HG02852 (cell line): ENCODE measurements at regions not wholly inside any gene's neighbourhood (a gene's known extent, or its start where the extent isn't known, plus 50 kb on each side); places are given as distances from the start of the nearest gene placed in this dataset.

Experiments
- ATAC-seq: cut with Tn5 transposase; IDR thresholded peaks from one replicate; pipeline ENCODE4 v1.9.1; 2021; ENCODE audit warnings: mild to moderate bottlenecking, moderate library complexity; ENCODE audit not compliant: unreplicated experiment

DNA sequence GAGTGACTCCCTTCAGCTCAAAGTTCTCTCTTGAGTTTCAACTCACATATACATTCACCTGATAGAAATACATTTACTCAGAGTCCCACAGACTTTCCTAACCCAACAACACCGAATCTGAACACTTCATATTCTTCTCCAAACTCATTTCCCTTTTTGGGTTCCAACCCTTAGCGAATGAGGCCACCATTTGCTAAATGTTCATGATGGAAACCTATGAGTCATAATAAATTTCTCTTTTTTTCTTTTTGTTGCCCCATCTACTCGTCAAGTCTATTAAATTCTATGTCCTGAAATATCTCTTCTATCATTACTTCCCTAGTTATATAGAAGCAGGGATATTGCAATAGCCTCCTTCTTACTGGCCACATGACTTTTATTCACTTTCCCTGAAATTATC lies 100.1 kb downstream of the HLX start:
- no peak for ATAC-seq

GRCh38 chr1:220982686-220983085 lies 103.4 kb downstream of the HLX start:
- no peak for ATAC-seq

- ATAC-seq, result no peak
Observed at GRCh38 chr1:220983877-220984635, 104.8 kb downstream of the HLX start.

GRCh38 chr1:220990427-220991339 lies 111.4 kb downstream of the HLX start:
- no peak for ATAC-seq

- ATAC-seq, result no peak
Observed at GRCh38 chr1:220991506-220991905, 112.3 kb downstream of the HLX start.

DNA sequence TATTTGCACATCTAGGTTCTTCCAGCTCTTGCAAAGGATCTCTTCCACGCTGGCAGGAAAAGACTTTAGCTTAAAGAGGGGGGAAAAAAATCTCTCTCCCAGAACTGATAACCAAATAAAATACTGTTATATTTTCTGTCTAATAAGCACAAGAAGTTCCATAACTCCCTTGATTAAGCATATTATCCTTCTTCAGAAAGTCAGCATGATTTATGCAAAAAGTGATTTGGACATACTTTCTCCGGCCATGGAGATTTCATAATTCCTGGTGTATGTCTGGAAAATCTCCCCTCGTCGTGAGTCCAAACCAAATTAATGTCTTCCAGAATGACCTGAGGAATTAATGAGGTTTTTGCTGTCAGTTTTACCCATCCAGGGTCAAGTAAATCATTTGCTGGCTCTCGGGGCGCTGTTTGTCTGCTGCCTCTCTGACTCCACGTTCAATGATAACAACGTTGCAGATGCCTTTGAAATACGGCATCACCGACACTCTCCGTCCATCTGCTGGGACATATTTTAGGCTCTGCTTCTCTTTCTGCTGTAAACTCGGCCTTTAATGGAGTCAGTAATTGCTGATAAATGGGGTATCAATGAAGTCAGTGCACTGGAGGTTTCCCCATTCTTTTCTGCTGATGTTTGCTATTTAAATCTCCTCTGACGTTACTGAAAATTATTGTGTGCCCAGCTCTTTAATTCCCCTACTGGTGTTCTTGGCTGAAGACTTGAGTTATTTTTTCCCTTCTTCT lies 112.9 kb downstream of the HLX start:
- no peak for ATAC-seq

- ATAC-seq, result no peak
Observed at GRCh38 chr1:220992705-220993052, 113.4 kb downstream of the HLX start.

GRCh38 chr1:220994671-220995070 lies 115.4 kb downstream of the HLX start:
- ATAC-seq, result no peak

DNA sequence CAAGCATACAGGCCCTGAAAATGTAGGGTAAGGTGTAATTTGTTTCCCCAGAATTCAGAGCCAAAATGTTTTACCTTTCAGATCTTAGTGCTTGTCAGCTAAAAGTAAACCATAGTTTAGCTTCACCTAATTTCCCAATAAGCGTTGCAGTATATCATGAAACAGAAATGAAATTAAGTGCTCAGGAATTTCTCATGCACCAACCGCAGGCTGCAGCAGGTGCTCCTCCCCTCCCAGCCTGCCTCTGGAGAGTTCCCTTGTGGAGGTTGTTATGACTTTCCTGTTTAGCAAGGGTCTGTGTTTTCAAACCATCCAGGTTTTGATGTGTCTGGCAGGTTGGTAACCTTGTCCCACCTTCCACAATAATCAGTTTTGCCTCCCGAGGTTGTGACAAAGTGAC lies 118.5 kb downstream of the HLX start:
- ATAC-seq, result no peak

DNA sequence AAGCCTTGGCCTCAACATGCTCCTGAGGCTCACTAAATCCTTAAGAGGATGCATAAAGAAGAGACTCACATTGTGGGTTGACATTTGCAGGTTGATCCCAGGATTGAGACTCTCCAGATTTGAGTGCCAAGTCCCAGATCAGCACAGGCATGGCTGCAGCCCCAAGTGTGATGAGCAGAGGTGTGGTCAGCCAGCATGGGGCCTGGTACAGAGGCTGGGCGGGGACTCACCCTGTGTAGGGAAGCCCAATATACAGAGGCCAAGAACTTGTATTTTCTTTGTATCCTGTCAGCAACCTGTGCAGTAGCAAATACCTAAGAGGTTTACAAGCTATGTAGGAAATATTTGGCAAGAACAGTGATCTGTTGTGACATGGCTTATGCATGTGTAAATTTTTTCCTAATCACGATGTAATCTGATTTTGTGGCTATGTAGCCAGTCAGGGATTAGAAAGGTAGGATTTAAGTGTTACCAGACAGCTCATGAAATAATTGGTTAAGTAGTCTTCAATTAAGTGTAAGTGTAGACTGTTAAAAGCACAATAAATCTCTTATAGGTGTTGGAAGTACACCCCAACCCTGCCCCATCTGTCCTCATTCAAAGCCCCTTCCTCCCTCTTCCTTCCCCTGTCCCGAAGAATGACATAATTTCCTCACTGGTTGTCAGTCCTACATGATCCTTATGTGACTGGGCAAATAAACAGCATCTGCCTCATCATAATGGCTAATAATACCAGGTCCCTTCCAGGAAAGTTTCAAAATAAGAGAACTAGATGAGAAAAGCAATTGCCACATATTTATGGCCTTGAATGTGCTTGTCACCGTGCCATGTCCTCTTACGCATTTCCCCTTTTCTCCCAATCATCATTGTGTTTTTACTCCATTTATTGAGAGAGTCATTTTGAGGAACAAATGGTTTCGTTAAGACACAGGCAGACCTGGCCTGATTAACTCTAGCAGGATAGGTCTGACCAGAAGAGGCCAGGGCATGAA lies 120.9 kb downstream of the HLX start:
- ATAC-seq, result no peak

GRCh38 chr1:221001167-221001566 lies 121.9 kb downstream of the HLX start:
- ATAC-seq, result no peak

DNA sequence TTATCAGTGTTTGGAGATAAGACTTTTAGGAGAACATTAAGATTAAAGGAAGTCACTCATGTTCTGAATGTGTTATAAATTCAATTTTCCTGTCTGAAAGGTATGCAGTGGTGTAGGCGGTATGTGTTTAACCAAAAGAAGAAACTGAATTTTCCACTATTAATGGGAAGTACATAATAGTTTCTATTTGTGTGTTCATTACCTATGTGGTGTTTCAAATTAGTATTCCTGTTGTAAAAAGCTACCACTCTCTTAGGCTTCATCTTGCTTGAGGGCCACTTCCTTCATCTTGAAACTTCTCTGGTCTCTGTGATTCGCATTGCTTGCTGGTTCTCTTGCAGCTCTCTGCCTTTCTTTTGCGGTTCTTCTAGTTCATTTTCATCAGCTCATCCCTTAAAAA lies 123.4 kb downstream of the HLX start:
- ATAC-seq, result no peak

- no peak for ATAC-seq
Observed at GRCh38 chr1:221011145-221011544, 131.9 kb downstream of the HLX start.

- no peak for ATAC-seq
Observed at GRCh38 chr1:221012120-221012519, 132.9 kb downstream of the HLX start.

DNA sequence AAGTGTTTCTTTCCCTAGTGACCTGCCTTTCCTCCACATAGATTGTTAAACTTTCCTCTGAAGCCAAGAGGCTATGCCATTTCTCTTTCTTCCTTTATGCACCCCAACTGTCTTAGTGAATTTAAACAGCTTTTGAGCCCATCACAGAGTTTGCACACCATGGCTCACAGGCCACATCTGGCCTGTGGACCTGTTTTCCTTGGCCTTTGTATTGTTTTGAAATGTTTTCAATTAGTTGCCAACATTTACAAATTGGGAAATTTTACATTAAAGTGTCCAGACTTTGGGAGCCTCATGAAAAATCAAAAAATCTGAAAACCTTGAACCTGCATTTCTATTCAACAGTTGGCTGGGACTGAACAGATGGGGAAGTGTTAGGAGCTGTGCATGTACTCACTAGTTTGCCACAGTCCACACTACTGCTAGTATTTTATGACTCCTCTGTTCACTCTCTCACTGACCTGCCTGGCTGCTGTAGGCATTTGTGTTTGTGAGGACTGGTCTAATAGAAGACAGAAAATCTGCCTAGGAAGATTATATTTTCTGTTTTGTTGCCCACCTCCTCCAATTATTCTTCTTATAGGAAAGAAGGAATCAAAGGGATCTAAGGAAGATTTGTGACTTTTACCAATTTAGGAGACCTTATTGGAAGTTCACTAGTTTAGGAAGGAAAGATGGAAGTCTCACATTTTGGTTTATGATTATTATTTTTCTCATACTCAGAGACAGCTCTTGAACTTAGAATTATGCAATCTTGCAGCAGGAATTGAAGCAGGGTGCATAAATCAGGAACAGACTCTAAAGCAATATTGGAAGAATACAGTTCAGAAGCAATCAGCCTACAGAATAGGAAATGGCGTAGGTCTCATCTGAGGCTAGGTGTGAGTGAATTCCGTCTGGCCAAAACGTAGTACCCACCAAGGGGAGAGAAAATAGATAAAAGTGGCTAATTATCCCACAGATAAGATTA lies 134.7 kb downstream of the HLX start:
- no peak for ATAC-seq

DNA sequence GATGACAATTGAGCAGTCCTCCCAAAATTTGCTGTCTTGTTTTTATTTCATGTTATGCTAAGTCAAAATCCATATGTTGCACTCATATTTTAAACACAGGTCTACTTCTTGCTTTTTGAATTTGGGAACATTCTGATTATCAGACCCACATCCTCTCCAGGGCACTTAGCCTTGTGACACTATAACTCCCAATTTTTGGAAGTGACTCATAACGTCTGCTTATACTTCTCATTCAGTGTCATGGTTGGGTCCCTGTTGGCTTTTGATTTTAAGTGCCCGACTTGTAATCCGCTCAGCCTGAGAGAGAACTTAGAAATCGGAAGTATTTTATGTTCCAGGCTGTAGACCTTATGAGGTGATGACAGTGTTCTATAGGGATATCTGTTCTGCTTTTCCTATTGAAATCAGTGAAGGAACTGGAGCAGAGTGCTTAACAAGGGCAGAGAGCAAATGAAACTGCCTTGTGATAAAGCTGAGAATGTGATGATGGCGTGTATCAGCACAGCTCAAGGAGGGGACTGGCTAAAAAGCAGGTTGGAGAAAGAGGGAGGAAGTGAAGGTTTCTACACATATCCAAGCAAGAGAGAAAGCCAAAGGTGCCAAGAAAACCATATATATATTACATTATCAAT lies 136.0 kb downstream of the HLX start:
- no peak for ATAC-seq

GRCh38 chr1:221016751-221017150 lies 137.5 kb downstream of the HLX start:
- ATAC-seq, result no peak

DNA sequence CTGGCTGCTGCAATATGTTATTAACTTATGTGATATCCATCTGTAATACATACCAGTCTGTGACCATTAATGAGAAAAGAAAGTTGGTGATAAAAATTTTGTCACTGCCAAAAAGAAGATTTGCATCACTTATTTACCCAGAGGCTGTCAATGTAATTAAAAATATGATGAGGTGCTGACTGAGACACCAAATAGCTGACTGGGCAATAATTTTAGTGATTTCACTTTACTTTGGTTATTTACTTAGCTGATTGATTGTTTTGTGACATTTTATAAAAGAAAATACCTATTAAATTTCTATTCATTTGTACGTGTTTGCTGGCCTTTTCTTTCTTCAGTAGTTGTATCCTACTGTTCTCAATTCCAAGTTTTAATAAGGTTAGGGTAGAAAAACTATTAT lies 139.2 kb downstream of the HLX start:
- ATAC-seq, result no peak

DNA sequence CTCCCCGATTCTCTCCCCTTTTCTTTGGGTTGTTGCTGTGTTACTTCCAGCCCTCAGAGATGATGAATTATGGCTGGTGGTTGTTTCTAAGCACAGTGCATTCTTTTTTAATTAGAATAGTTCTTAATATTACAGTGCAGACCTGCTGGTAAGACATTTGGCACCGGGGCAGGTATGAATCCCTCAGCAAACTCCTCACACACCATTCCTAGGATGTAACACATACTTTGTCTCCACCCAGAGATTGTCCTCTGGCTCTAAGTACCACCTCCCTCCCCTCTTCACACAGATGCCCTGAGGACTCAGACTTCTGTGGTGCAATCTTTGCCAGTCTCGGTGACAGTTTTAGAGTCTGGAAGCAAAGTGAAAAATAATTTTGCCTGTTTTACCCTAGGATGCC lies 143.1 kb downstream of the HLX start:
- no peak for ATAC-seq
